RWPE1 (cell line): ENCODE measurements at regions not wholly inside any gene's neighbourhood (a gene's known extent, or its start where the extent isn't known, plus 50 kb on each side); places are given as distances from the start of the nearest gene placed in this dataset.

Source experiments
- CTCF ChIA-PET: fragments of 350-600 bp; sonication (Branson Sonifier 250); formaldehyde crosslinking; extraction: SDS; loops from one replicate; lab custom pipeline; 2021; lab: Yijun Ruan, JAX
- POLR2A ChIA-PET: fragments of 400-600 bp; formaldehyde crosslinking; extraction: SDS; loops from one replicate; lab custom pipeline; 2020; ENCODE audit warnings: antibody characterized with exemption; ENCODE audit not compliant: low non-redundant PET; lab: Yijun Ruan, JAX
- DNase-seq: peaks from one replicate; pipeline ENCODE4 v3.0.0; 2012; ENCODE audit warnings: low spot score
- H3K27ac ChIP-seq: fragments of 450-650 bp; 2 replicates; pipeline ENCODE4 v1.5.1; 2017
- CTCF ChIP-seq: fragments of 450-650 bp; conservative IDR thresholded peaks from 2 replicates; pipeline ENCODE4 v1.5.1; 2017; ENCODE audit warnings: low read depth, mild to moderate bottlenecking

DNA sequence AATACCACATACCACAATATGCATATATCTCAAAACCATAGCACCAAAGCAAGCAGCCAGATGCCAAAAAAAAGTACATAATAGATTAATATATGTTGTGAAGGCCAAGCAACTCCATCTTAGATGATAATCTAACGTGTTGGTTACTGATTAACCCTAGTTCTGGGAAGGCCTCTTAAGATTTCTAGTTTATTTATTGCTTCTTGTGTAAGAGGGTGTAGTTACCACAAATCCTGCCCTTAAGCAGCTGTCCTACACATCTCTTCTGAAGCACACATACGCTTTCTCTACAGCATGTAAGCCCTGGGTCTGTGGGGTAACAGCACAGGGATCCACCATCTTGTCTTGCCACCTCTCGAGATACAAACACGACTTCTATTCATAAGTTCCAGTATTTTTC is 236.8 kb upstream of the AVPR1A start:
- no peak for TF ChIP-seq CTCF
- ChIA-PET POLR2A (no interaction called here), CTCF (no interaction called here)
- no peak for DNase-seq
- no peak overlapping the region for H3K27ac ChIP-seq

GRCh38 chr12:63382930-63383329 is 231.9 kb upstream of the AVPR1A start:
- POLR2A ChIA-PET: no interaction called here
- CTCF ChIA-PET: no interaction called here

DNA sequence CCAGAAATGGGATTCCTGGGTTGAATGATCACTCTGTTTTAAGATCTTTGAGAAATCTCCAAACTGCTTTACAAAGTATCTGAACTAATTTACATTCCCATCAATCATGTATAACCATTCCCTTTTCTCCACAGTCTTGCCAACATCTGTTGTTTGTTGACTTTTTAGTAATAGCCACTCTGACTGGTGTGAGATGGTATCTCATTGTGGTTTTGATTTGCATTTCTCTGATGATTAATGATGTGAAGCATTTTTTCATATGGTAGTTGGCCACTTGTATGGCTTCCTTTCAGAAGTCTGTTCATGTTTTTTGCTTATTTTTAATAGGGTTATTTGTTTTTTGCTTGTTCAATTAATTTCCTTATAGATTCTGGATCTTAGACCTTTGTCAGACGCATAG is 211.8 kb upstream of the AVPR1A start:
- no peak for TF ChIP-seq CTCF
- no peak for DNase-seq
- POLR2A ChIA-PET: no interaction called here
- CTCF ChIA-PET: interaction anchor here (0.6 kb wide), 1 partner anchor 211 kb away, joined by 3 read pairs; no protein-coding TSS in a partner anchor
- H3K27ac ChIP-seq: no peak overlapping the region

More at GRCh38 chr12:63382930-63383329, 231.9 kb upstream of the AVPR1A start:
- DNase-seq: no peak
- H3K27ac ChIP-seq: no peak overlapping the region
- TF ChIP-seq CTCF: no peak

DNA sequence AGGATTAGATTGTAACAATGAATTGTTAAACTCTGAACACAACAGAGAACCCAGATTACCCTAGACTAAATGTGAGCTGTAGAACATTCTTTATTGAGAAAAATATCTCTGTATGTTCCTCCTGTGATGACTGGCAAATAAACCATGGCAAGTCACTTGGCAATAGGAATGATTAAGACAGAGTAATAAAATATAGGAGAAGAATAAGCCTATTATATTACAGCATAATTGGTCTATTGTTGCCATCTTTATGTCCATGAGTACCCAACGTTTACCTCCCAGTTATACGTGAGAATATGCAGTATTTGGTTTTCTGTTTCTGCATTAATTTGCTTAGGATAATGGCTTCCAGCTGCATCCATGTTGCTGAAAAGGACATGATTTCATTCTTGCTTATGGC is 211.2 kb upstream of the AVPR1A start:
- ChIA-PET CTCF (no interaction called here), POLR2A (no interaction called here)
- no peak overlapping the region for H3K27ac ChIP-seq
- no peak for TF ChIP-seq CTCF
- no peak for DNase-seq

DNA sequence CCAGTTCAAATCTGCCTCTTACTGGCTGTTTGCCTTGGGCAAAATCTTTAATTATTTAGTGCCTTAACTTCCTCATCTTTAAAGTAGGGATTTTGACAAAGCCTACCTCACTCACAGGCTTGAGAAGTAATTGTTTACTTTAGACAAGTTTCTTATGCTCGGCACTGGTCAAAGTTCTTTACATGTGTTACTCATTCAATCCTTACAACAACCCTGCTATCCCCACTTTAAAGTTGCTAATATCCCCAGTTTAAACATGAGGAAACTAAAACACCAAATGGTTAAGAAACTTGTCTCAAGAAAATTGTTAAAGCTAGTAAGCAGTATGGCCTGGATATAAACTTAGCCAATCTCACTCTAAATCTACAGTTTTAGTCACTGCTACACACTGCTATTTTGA is 204.0 kb upstream of the AVPR1A start:
- no peak overlapping the region for H3K27ac ChIP-seq
- no peak for DNase-seq
- TF ChIP-seq CTCF: no peak
- POLR2A ChIA-PET: no interaction called here
- CTCF ChIA-PET: no interaction called here

GRCh38 chr12:63353559-63353958 is 202.6 kb upstream of the AVPR1A start:
- DNase-seq: peak; percentile 28
- H3K27ac ChIP-seq: no peak overlapping the region
- ChIA-PET CTCF (no interaction called here), POLR2A (no interaction called here)
- no peak for TF ChIP-seq CTCF
